Muscle layer of duodenum (tissue), 2 donors: ENCODE measurements at regions not wholly inside any gene's neighbourhood (a gene's known extent, or its start where the extent isn't known, plus 50 kb on each side); places are given as distances from the start of the nearest gene placed in this dataset.
"Not testable (repeated sequence)": the region's sequence is repeated elsewhere in the genome, so short reads cannot be mapped to it uniquely, and the experiment has no call there.

Experiments
- H3K27ac ChIP-seq: one replicate; pipeline ENCODE4 v1.7.0; 2013; ENCODE audit warnings: mild to moderate bottlenecking, low read length
- H3K27me3 ChIP-seq: one replicate; pipeline ENCODE4 v1.7.0; 2013; ENCODE audit warnings: low read depth, mild to moderate bottlenecking, control low read depth, low read length
- H3K36me3 ChIP-seq, 2 donors: one replicate each; pipeline ENCODE4 v1.7.0; 2013; ENCODE audit warnings: low read length in 2 of 2, control low read depth in 1 of 2, mild to moderate bottlenecking in 1 of 2; ENCODE audit not compliant: insufficient read depth in 2 of 2, control insufficient read depth in 1 of 2
- H3K4me1 ChIP-seq, 2 donors: one replicate each; pipeline ENCODE4 v1.7.0; 2013; ENCODE audit warnings: low read length in 2 of 2, mild to moderate bottlenecking in 2 of 2, control low read depth in 1 of 2, moderate library complexity in 1 of 2; ENCODE audit not compliant: insufficient read depth in 2 of 2, control insufficient read depth in 1 of 2
- H3K4me3 ChIP-seq, 2 donors: one replicate each; pipeline ENCODE4 v1.7.0; 2013; ENCODE audit warnings: low read length in 2 of 2, low read depth in 1 of 2, mild to moderate bottlenecking in 1 of 2
- H3K9me3 ChIP-seq, 2 donors: one replicate each; pipeline ENCODE4 v1.7.0; 2013; ENCODE audit warnings: low read length in 2 of 2, control low read depth in 1 of 2, mild to moderate bottlenecking in 1 of 2; ENCODE audit not compliant: control insufficient read depth in 1 of 2
- donor health status: healthy.

GRCh38 chr7:79775911-79776310, 322.4 kb upstream of the MAGI2 start:
- H3K4me3 ChIP-seq: no peak overlapping the region
- no peak overlapping the region for H3K27ac ChIP-seq
- H3K4me1 ChIP-seq: no peaks in the 10 kb centered on the region
- no peaks in the 10 kb centered on the region for H3K36me3 ChIP-seq
- no peaks in the 10 kb centered on the region for H3K27me3 ChIP-seq
- H3K9me3 ChIP-seq: no peaks in the 10 kb centered on the region

DNA sequence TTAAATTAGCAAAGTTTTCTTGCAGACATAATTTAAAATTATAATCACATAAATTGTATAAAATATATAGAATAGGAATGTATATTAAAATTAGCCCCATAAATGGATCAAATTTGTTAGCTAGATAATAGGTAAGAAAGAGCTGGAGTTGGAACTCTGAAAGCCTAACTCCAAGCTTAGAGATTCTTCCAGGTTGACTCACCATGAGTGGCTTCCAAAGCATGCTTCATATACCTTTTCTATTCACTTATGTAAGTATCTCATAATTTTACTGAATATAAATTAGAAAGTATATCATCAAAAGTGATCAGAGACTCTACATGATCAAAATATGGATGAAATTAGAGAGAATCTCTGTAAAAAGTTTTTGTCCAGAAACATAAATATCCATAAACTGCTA, 320.7 kb upstream of the MAGI2 start:
- Histone ChIP-seq H3K4me1 (no peaks in the 10 kb centered on the region), H3K36me3 (no peaks in the 10 kb centered on the region), H3K4me3 (no peak overlapping the region), H3K27me3 (no peaks in the 10 kb centered on the region), H3K27ac (no peak overlapping the region), H3K9me3 (no peaks in the 10 kb centered on the region)

- Histone ChIP-seq H3K27me3 (no peaks in the 10 kb centered on the region), H3K4me1 (no peaks in the 10 kb centered on the region), H3K36me3 (no peaks in the 10 kb centered on the region), H3K27ac (no peak overlapping the region), H3K9me3 (no peaks in the 10 kb centered on the region), H3K4me3 (no peak overlapping the region)
Observed at GRCh38 chr7:79770970-79771369, 317.5 kb upstream of the MAGI2 start.

- Histone ChIP-seq H3K4me1 (no peaks in the 10 kb centered on the region), H3K9me3 (no peaks in the 10 kb centered on the region), H3K36me3 (no peaks in the 10 kb centered on the region), H3K27ac (no peak overlapping the region), H3K4me3 (no peak overlapping the region), H3K27me3 (no peaks in the 10 kb centered on the region)
Observed at GRCh38 chr7:79770063-79770462, 316.6 kb upstream of the MAGI2 start.

DNA sequence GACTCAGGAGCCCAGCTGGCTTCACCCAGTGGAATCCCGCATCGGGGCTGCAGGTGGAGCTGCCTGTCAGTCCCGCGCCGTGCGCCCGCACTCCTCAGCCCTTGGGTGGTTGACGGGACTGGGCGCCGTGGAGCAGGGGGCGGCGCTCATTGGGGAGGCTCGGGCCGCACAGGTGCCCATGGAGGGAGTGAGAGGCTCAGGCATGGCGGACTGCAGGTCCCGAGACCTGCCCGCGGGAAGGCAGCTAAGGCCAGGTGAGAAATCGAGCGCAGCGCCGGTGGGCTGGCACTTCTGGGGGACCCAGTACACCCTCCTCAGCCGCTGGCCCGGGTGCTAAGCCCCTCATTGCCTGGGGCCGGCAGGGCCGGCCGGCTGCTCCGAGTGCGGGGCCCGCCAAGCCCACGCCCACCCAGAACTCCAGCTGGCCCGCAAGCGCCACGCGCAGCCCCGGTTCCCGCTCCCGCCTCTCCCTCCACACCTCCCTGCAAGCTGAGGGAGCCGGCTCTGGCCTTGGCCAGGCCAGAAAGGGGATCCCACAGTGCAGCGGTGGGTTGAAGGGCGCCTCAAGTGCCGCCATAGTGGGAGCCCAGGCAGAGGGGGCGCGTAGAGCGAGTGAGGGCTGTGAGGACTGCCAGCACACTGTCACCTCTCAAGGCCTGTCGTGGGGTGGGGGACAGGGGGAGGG, 314.6 kb upstream of the MAGI2 start:
- not testable (repeated sequence) for H3K9me3 ChIP-seq, H3K27me3 ChIP-seq, H3K4me3 ChIP-seq, H3K27ac ChIP-seq, H3K4me1 ChIP-seq, H3K36me3 ChIP-seq

DNA sequence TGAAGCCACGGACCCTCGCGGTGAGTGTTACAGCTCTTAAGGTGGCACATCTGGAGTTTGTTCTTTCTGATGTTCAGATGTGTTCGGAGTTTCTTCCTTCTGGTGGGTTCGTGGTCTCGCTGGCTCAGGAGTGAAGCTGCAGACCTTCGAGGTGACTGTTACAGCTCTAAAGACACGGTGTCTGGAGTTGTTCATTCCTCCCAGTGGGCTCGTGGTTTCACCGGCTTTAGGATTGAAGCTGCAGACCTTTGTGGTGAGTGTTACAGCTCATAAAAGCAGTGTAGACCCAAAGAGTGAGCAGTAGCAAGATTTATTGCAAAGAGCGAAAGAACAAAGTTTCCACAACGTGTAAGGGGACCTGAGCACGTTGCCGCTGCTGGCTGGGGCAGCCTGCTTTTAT, 313.7 kb upstream of the MAGI2 start:
- not testable (repeated sequence) for H3K27ac ChIP-seq, H3K4me1 ChIP-seq, H3K27me3 ChIP-seq, H3K36me3 ChIP-seq, H3K9me3 ChIP-seq, H3K4me3 ChIP-seq

DNA sequence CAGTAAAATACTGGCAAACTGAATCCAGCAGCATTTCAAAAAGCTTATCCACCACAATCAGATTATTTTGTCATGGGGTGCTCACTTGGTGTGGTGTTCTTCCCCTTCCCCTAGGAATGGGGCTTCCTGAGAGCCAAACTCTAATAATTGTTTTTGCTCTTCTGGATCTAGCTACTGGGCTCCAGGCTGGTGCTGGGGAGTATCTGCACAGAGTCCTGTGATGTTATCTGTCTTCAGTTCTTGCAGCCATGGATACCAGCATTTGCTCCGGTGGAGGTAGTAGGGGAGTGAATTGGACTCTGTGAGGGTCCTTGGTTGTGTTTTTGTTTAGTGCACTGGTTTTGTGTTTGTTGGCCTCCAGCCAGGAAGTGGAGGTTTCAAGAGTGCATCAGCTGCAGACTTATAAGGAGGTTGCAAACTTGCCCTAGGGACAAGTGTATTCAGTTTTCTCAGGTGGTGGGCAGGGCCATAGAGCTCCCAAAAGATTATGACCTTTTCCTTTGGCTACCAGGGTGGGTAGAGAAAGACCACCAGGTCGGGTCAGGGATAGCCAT, 308.5 kb upstream of the MAGI2 start:
- H3K4me1 ChIP-seq: no peaks in the 10 kb centered on the region
- no peaks in the 10 kb centered on the region for H3K27me3 ChIP-seq
- no peak overlapping the region for H3K27ac ChIP-seq
- H3K36me3 ChIP-seq: no peaks in the 10 kb centered on the region
- no peak overlapping the region for H3K4me3 ChIP-seq
- H3K9me3 ChIP-seq: no peaks in the 10 kb centered on the region

- H3K27me3 ChIP-seq, H3K4me3 ChIP-seq, H3K4me1 ChIP-seq, H3K27ac ChIP-seq, H3K36me3 ChIP-seq, H3K9me3 ChIP-seq: not testable (repeated sequence)
Observed at GRCh38 chr7:79750941-79751340, 297.5 kb upstream of the MAGI2 start.

DNA sequence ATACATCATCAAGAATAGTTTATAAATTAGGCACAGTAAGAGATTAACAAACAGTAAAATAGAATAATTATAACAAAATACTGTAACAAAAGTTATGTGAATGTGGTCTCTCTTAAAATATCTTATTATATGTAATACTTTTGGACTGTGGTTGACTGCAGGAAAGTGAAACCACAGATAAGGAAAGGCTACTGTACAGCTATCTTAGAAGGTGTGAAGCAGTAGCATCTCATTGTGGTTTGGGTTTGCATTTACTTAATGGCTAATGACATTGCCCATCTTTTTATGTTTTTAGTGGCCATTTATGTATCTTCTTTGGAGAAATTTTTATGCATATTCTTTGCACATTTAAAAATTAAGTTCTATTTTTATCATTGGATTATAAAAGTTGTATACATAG, 296.4 kb upstream of the MAGI2 start:
- no peaks in the 10 kb centered on the region for H3K9me3 ChIP-seq
- H3K36me3 ChIP-seq: no peaks in the 10 kb centered on the region
- H3K4me3 ChIP-seq: no peak overlapping the region
- no peak overlapping the region for H3K27ac ChIP-seq
- H3K27me3 ChIP-seq: no peaks in the 10 kb centered on the region
- no peaks in the 10 kb centered on the region for H3K4me1 ChIP-seq

GRCh38 chr7:79741684-79742083, 288.2 kb upstream of the MAGI2 start:
- H3K27me3 ChIP-seq: no peaks in the 10 kb centered on the region
- no peak overlapping the region for H3K4me3 ChIP-seq
- H3K27ac ChIP-seq: no peak overlapping the region
- no peaks in the 10 kb centered on the region for H3K9me3 ChIP-seq
- no peaks in the 10 kb centered on the region for H3K4me1 ChIP-seq
- no peaks in the 10 kb centered on the region for H3K36me3 ChIP-seq

DNA sequence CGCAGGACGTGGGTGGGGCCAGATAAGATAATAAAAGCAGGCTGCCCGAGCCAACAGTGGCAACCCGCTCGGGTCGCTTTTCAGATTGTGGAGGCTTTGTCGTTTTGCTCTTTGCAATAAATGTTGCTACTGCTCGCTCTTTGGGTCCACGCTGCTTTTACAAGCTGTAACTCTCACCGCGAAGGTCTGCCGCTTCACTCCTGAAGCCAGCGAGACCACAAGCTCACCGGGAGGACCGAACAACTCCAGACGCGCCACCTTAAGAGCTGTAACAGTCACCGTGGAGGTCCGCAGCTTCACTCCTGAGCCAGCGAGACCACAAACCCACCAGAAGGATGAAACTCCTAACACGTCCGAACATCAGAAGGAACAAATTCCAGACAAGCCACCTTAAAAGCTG, 286.6 kb upstream of the MAGI2 start:
- Histone ChIP-seq H3K9me3 (no peaks in the 10 kb centered on the region), H3K4me1 (no peaks in the 10 kb centered on the region), H3K4me3 (no peak overlapping the region), H3K27me3 (no peaks in the 10 kb centered on the region), H3K27ac (no peak overlapping the region), H3K36me3 (no peaks in the 10 kb centered on the region)

DNA sequence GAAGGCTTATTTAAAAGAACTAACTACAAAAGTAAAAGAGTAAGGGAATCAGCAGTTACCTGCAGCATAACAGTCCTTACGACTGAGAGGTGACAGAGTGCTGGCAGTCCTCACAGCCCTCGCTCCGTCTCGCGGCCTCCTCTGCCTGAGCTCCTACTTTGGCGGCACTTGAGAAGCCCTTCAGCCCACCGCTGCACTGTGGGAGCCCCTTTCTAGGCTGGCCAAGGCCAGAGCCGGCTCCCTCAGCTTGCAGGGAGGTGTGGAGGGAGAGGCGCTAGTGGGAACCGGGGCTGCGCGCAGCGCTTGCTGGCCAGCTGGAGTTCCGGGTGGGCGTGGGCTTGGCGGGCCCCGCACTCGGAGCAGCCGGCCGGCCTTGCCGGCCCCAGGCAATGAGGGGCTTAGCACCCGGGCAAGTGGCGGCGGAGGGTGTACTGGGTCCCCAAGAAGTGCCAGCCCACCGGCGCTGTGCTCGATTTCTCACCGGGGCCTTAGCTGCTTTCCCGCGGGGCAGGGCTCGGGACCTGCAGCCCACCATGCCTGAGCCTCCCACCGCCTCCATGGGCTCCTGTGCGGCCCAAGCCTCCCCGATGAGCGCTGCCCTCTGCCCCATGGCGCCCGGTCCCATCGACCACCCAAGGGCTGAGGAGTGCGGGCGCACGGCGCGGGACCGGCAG, 285.7 kb upstream of the MAGI2 start:
- not testable (repeated sequence) for H3K27ac ChIP-seq, H3K27me3 ChIP-seq, H3K4me3 ChIP-seq, H3K4me1 ChIP-seq, H3K36me3 ChIP-seq, H3K9me3 ChIP-seq
